Breast epithelium (tissue), 4 donors: ENCODE measurements at regions not wholly inside any gene's neighbourhood (a gene's known extent, or its start where the extent isn't known, plus 50 kb on each side); places are given as distances from the start of the nearest gene placed in this dataset.

ENCODE experiments used
- DNase-seq, 2 donors: peaks; one replicate each; pipeline ENCODE4 v3.0.0-alpha.2; 2019; ENCODE audit warnings: low spot score in 2 of 2
- H3K27ac ChIP-seq, 2 donors: fragments of 200-600 bp; sonication (generic) in 1 of 2; one replicate each; pipeline ENCODE4 v1.5.1; 2016 to 2019; ENCODE audit warnings: mild to moderate bottlenecking in 1 of 2
- H3K27me3 ChIP-seq, 2 donors: fragments of 200-600 bp; sonication (generic) in 1 of 2; one replicate each; pipeline versions ENCODE4 v1.5.1 to v1.6.0; 2017 to 2019; ENCODE audit warnings: control low read depth in 1 of 2, mild to moderate bottlenecking in 1 of 2
- H3K36me3 ChIP-seq: fragments of 200-600 bp; one replicate; pipeline ENCODE4 v1.5.1; 2019
- H3K4me1 ChIP-seq, 2 donors: fragments of 200-600 bp; sonication (generic); one replicate each; pipeline ENCODE4 v1.5.1; 2016 to 2019; ENCODE audit warnings: control low read depth in 1 of 2
- H3K4me3 ChIP-seq, 3 donors: fragments of 200-600 bp; sonication (generic); 1 replicate in 2 of 3; 2 replicates in 1 of 3; pipeline ENCODE4 v1.5.1; 2016 to 2019; ENCODE audit warnings: mild to moderate bottlenecking in 3 of 3, moderate library complexity in 2 of 3
- H3K9me3 ChIP-seq, 2 donors: fragments of 200-600 bp; sonication (generic) in 1 of 2; one replicate each; pipeline ENCODE4 v1.5.1; 2016 to 2019; ENCODE audit warnings: control low read depth in 1 of 2
- CTCF ChIP-seq, 3 donors: fragments of 450-650 bp; IDR thresholded peaks; one replicate each; pipeline ENCODE4 v1.5.1; 2016 to 2017; ENCODE audit warnings: antibody characterized with exemption in 3 of 3, mild to moderate bottlenecking in 3 of 3, moderate library complexity in 3 of 3
- POLR2A ChIP-seq: fragments of 450-650 bp; IDR thresholded peaks from one replicate; pipeline ENCODE4 v1.6.1; 2016; ENCODE audit warnings: antibody characterized with exemption, mild to moderate bottlenecking, moderate library complexity
- POLR2AphosphoS5 ChIP-seq, 3 donors: sonication (generic); formaldehyde crosslinking; IDR thresholded peaks; one replicate each; pipeline ENCODE4 v1.6.1; 2017; ENCODE audit warnings: antibody characterized with exemption in 3 of 3
- intact Hi-C: fragments of 100-400 bp; cut with DNase I; formaldehyde crosslinking; loops from one replicate; pipeline ENCODE4 v1.15.1; 2023; ENCODE audit warnings: low total_unique reads

DNA sequence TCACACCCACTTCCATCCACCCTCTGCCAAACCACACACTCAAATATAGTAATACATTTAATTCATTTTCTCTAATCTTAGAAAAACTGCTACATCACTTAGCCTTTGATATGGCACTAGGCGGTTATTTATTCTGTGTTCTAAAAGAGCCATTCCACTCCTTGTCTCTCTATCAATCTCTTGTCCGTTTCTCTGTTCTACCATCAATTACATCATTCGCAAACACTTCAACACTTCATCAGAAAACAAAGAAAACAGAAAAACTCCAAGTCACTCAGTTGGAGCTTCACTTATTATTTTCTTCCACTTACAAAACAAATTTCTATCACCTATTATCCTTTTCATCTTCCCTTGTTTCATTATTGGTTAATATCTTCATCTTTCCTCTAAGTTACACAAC is 1523.0 kb downstream of the KCNT2 start:
- no peak for DNase-seq
- no peak overlapping the region for H3K4me3 ChIP-seq
- H3K36me3 ChIP-seq = no peaks in the 10 kb centered on the region
- H3K27me3 ChIP-seq = no peaks in the 10 kb centered on the region
- TF ChIP-seq CTCF (IDR thresholded peaks at IDR 0.05) (no peak), POLR2A (no peak), POLR2AphosphoS5 (IDR thresholded peaks at IDR 0.05) (no peak)
- no peaks in the 10 kb centered on the region for H3K9me3 ChIP-seq
- H3K4me1 ChIP-seq = no peaks in the 10 kb centered on the region
- intact Hi-C loops = no loop called here
- H3K27ac ChIP-seq = no peak overlapping the region

- TF ChIP-seq POLR2AphosphoS5 (IDR thresholded peaks at IDR 0.05) (no peak), POLR2A (no peak), CTCF (IDR thresholded peaks at IDR 0.05) (no peak)
- intact Hi-C loops = no loop called here
- H3K27ac ChIP-seq = no peak overlapping the region
- H3K27me3 ChIP-seq = no peaks in the 10 kb centered on the region
- H3K4me1 ChIP-seq = no peaks in the 10 kb centered on the region
- no peak overlapping the region for H3K4me3 ChIP-seq
- H3K36me3 ChIP-seq = no peaks in the 10 kb centered on the region
- no peak for DNase-seq
- no peaks in the 10 kb centered on the region for H3K9me3 ChIP-seq
Measured at GRCh38 chr1:195082183-195082582, 1526.1 kb downstream of the KCNT2 start.

DNA sequence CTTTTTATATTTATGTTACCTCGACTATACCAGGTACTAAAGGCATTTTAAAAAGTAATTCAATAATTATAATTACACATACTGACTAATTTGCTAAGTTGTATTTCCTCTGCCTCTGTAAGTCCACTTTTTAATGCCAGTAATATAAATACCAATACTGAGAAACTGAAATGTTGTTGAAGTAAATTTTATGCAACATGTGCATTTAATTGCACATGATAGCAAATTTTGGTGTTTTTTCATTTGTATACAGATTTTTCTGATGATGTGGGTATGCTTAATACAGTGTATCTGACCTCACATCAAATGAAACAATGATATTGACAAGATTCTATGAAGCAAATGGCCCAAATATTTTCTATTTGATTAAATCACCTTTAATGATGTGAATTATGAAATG is 1531.6 kb downstream of the KCNT2 start:
- H3K4me3 ChIP-seq = no peak overlapping the region
- no peak overlapping the region for H3K27ac ChIP-seq
- intact Hi-C loops = no loop called here
- no peak for DNase-seq
- H3K36me3 ChIP-seq = no peaks in the 10 kb centered on the region
- H3K27me3 ChIP-seq = no peaks in the 10 kb centered on the region
- no peaks in the 10 kb centered on the region for H3K9me3 ChIP-seq
- TF ChIP-seq POLR2A = no peak
- no peak for TF ChIP-seq POLR2AphosphoS5 (IDR thresholded peaks at IDR 0.05)
- no peak for TF ChIP-seq CTCF (IDR thresholded peaks at IDR 0.05)
- H3K4me1 ChIP-seq = no peaks in the 10 kb centered on the region

DNA sequence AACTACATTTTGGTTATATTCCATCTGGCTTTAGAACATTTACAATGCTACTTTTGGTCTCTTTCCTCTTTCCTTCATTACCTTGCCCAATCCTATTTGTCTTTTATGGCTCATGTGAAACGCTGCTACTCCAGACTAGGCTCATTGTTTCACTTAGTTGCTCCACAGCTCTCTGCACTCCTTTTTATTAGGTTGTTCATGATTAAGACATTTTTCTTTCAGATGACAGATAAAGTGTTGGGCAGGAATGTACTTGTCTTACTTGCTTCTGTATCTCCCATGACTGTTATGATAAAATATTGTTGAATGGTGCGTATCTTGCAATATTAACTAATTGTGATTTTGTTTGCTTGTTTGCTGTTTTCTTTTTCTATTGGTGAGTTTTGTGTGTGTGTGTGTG is 1532.3 kb downstream of the KCNT2 start:
- intact Hi-C loops = no loop called here
- no peak for DNase-seq
- no peaks in the 10 kb centered on the region for H3K9me3 ChIP-seq
- no peak overlapping the region for H3K4me3 ChIP-seq
- H3K27ac ChIP-seq = no peak overlapping the region
- H3K4me1 ChIP-seq = no peaks in the 10 kb centered on the region
- H3K36me3 ChIP-seq = no peaks in the 10 kb centered on the region
- TF ChIP-seq CTCF (IDR thresholded peaks at IDR 0.05) (no peak), POLR2A (no peak), POLR2AphosphoS5 (IDR thresholded peaks at IDR 0.05) (no peak)
- no peaks in the 10 kb centered on the region for H3K27me3 ChIP-seq

GRCh38 chr1:195071461-195071860 is 1536.8 kb downstream of the KCNT2 start:
- Histone ChIP-seq H3K9me3 (no peaks in the 10 kb centered on the region), H3K27me3 (no peaks in the 10 kb centered on the region), H3K36me3 (no peaks in the 10 kb centered on the region), H3K4me3 (no peak overlapping the region), H3K27ac (no peak overlapping the region), H3K4me1 (no peaks in the 10 kb centered on the region)
- intact Hi-C loops = no loop called here
- no peak for DNase-seq
- TF ChIP-seq POLR2A (no peak), CTCF (IDR thresholded peaks at IDR 0.05) (no peak), POLR2AphosphoS5 (IDR thresholded peaks at IDR 0.05) (no peak)
